Activated T-helper 17 cell treated with anti-CD3 and anti-CD28 coated beads, Interleukin-2, amount 50 U/mL, for 72 hours (primary cell): ENCODE measurements at regions not wholly inside any gene's neighbourhood (a gene's known extent, or its start where the extent isn't known, plus 50 kb on each side); places are given as distances from the start of the nearest gene placed in this dataset.
A peak's percentile ranks its signal among the peaks of the same experiment; 100 is the strongest.
"Not testable (repeated sequence)": the region's sequence is repeated elsewhere in the genome, so short reads cannot be mapped to it uniquely, and the experiment has no call there.

Experiments used
- ATAC-seq: fragments of 150-1000 bp; cut with Tn5 transposase; replicated peaks from 2 replicates; pipeline ENCODE4 v1.10.0; 2021; ENCODE audit warnings: mild to moderate bottlenecking, moderate library complexity
- H3K27ac Mint-ChIP-seq: one replicate; pipeline ENCODE4 v1.8.0; 2022; ENCODE audit warnings: mixed read lengths
- H3K27me3 Mint-ChIP-seq: one replicate; pipeline ENCODE4 v1.8.0; 2022; ENCODE audit warnings: mixed read lengths
- H3K36me3 Mint-ChIP-seq: one replicate; pipeline ENCODE4 v1.8.0; 2022; ENCODE audit warnings: low read depth, mild to moderate bottlenecking, mixed read lengths
- H3K4me1 Mint-ChIP-seq: one replicate; pipeline ENCODE4 v1.8.0; 2022; ENCODE audit warnings: mixed read lengths
- H3K4me3 Mint-ChIP-seq: one replicate; pipeline ENCODE4 v1.8.0; 2022; ENCODE audit warnings: mild to moderate bottlenecking, mixed read lengths
- H3K9me3 Mint-ChIP-seq: one replicate; pipeline ENCODE4 v1.8.0; 2022; ENCODE audit warnings: mixed read lengths

DNA sequence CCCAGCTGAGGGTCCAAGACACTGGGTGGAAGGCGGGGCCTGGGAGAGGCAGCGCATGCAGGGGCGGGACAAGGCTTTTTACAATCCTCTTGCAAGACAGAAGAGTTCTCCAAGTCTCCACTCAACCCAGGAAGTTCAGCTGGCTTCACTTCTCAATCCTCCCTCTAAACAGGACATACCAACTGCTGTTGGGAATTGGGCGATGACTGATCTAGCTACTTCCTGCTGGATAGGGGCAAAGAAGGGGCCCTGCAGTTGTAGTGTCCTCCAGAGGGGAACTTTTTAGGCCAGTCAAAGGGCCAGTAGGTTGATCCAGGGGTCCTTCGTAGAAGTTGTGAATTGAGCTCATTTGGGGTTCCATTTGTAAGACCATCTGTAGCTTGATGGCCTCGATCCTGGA lies 94.6 kb upstream of the TERB2 start:
- Mint-ChIP-seq H3K4me3 (no peak overlapping the region), H3K4me1 (no peaks in the 10 kb centered on the region), H3K36me3 (no peaks in the 10 kb centered on the region), H3K9me3 (no peaks in the 10 kb centered on the region), H3K27ac (no peak overlapping the region), H3K27me3 (peaks cover 2% of the 10 kb centered on the region)
- no peak for ATAC-seq

DNA sequence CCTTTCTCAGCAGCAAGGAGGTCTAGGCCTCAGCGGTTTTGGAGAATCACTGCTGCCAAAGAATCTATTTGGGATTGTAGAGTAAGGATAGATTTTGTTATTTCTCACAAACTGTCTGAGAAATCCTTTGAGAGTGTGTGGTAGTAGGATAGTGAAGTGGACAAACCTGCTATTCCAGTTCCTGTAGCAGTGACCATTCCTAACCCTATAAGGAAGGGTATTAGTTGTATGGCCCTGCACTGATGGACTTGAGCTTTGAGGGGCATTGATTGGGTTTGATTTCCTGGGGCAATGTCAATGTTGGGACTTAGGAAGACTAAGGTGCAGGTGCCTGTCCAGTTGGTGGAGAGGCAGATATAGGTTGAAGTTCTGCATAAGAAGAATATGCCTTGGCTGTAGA lies 93.6 kb upstream of the TERB2 start:
- H3K4me1 Mint-ChIP-seq, H3K4me3 Mint-ChIP-seq, H3K27ac Mint-ChIP-seq, ATAC-seq, H3K9me3 Mint-ChIP-seq, H3K36me3 Mint-ChIP-seq, H3K27me3 Mint-ChIP-seq: not testable (repeated sequence)

DNA sequence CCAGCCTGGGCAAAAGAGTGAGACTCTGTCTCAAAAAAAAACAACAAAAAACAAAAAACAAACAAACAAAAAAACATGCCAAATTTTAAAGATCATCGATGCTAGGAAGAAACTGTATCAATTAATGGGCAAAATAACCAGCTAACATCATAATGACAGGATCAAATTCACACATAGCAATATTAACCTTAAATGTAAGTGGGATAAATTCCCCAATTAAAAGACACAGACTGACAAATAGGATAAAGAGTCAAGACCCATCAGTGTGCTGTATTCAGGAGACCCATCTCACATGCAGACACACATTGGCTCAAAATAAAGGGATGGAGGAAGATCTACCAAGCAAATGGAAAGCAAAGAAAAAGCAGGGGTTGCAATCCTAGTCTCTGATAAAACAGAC lies 88.4 kb upstream of the TERB2 start:
- ATAC-seq, H3K27me3 Mint-ChIP-seq, H3K27ac Mint-ChIP-seq, H3K9me3 Mint-ChIP-seq, H3K4me1 Mint-ChIP-seq, H3K36me3 Mint-ChIP-seq, H3K4me3 Mint-ChIP-seq: not testable (repeated sequence)

DNA sequence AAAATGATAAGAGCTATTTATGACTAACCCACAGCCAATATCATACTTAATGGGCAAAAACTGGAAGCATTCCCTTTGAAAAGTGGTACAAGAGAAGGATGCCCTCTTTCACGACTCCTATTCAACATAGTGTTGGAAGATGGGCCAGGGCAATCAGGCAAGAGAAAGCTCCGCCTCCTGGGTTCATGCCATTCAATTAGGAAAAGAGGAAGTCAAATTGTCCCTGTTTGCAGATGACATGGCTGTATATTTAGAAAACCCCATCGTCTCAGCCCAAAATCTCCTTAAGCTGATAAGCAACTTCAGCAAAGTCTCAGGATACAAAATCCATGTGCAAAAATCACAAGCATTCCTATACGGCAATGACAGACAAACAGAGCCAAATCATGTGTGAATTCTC lies 86.4 kb upstream of the TERB2 start:
- ATAC-seq, H3K36me3 Mint-ChIP-seq: not testable (repeated sequence)

DNA sequence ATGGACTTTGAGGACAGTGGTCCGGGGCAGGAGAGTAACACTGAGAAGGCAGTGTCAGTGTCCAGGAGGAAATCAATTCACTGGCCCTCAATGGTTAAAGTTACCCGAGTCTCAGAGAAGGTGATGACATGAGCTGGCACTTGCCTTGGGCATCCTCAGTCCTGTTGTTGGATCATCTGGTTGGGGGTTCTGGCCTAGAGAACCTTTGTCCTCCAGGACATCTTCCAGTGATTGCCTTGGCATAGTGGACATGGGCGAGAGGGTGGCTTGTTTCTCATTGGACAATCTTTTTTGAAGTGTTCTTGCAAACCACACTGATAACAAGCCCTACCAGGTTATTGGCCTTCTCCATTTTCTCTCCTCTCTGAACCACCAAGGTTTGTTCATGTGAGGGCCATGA lies 83.4 kb upstream of the TERB2 start:
- Mint-ChIP-seq H3K4me1 (no peaks in the 10 kb centered on the region), H3K27ac (no peak overlapping the region), H3K27me3 (peaks cover 4% of the 10 kb centered on the region), H3K9me3 (peaks cover 20% of the 10 kb centered on the region), H3K36me3 (no peaks in the 10 kb centered on the region), H3K4me3 (no peak overlapping the region)
- no peak for ATAC-seq

More for the DNA sequence above, 86.4 kb upstream of the TERB2 start:
- not testable (repeated sequence) for H3K4me3 Mint-ChIP-seq, H3K27ac Mint-ChIP-seq, H3K27me3 Mint-ChIP-seq, H3K4me1 Mint-ChIP-seq
- H3K9me3 Mint-ChIP-seq = peaks cover 12% of the 10 kb centered on the region

DNA sequence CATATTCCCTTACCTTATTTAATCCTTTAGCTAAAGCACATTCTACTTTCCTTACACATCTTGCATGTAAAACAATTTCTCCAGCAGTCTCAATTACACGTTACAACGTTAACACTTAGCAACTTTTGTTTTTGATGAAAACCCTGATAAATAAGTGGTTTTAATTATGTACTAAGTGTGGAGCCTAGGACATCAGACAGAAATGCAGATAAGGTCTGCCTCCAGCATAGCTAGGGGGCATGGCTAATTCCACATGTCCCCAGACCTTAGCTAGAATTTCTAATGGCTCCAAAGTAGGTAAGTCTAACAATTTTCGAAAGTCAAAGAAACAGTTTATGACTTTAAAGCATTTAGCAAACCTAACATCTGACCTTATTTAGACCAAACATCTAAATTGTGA lies 77.4 kb upstream of the TERB2 start:
- Mint-ChIP-seq H3K36me3 (no peaks in the 10 kb centered on the region), H3K27ac (no peak overlapping the region), H3K4me3 (no peak overlapping the region), H3K27me3 (peaks cover 11% of the 10 kb centered on the region), H3K4me1 (peaks cover 19% of the 10 kb centered on the region), H3K9me3 (peaks cover 14% of the 10 kb centered on the region)
- ATAC-seq = no peak

DNA sequence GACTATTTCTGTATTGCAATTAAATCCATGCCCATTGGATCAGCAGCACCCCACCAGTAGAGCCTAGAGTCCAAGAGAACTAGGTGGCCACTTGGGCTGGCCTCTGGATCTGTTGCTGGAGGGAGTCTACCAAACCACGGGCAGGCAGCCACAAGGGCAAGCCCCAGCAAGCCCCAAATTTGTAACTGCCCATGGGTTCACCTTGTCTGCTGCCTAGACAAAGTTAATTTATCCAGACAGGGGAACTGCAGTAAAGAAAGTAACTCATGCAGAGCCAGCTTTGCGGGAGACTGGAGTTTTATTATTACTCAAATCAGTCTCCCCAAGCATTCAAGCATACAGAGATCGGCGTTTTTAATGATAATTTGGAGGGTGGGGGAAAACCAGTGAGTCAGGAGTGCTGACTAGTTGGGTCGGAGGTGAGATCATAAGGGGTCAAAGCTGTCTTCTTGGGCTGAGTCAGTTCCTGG lies 74.0 kb upstream of the TERB2 start:
- Mint-ChIP-seq H3K4me1 (peaks cover 19% of the 10 kb centered on the region), H3K27ac (peak overlapping the region; percentile 55), H3K27me3 (peaks cover 12% of the 10 kb centered on the region), H3K36me3 (no peaks in the 10 kb centered on the region), H3K9me3 (no peaks in the 10 kb centered on the region), H3K4me3 (peak overlapping the region; percentile 67)
- peak; percentile 96 for ATAC-seq

DNA sequence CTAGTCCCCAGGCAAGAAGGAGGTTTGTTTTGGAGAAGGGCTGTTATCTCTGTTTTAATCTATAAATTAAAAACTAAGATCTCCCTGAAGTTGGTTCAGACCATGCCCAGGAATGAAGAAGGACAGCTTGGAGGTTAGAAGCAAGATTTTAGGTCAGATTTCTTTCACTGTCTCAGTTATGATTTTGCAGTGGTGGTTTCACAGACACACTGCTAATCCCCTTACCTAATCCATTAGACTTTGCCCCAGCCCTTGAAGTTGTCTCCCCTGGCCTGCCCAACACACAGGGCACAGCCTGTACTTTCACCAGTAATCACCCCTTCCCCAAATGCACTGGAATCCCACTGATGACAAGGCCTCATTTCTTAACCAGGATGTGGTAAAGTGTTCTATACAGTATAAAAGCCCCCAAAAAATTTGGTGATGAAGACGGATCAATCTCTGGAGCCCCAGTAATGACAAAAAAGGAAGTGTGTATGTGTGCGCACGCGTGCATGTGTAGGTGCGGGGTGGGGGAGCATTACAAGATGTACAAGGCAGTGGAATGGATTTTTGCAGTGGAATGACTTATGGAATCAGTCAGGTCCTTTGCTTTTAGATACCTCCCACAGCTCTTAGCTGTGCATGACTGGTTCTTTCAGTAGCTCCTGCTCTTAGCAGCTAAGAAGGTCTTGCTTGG lies 73.1 kb upstream of the TERB2 start:
- peaks cover 19% of the 10 kb centered on the region for H3K4me1 Mint-ChIP-seq
- peak overlapping the region; percentile 67 for H3K4me3 Mint-ChIP-seq
- no peaks in the 10 kb centered on the region for H3K36me3 Mint-ChIP-seq
- peaks cover 12% of the 10 kb centered on the region for H3K27me3 Mint-ChIP-seq
- peak; percentile 38 for ATAC-seq
- peak overlapping the region; percentile 55 for H3K27ac Mint-ChIP-seq
- H3K9me3 Mint-ChIP-seq = no peaks in the 10 kb centered on the region

DNA sequence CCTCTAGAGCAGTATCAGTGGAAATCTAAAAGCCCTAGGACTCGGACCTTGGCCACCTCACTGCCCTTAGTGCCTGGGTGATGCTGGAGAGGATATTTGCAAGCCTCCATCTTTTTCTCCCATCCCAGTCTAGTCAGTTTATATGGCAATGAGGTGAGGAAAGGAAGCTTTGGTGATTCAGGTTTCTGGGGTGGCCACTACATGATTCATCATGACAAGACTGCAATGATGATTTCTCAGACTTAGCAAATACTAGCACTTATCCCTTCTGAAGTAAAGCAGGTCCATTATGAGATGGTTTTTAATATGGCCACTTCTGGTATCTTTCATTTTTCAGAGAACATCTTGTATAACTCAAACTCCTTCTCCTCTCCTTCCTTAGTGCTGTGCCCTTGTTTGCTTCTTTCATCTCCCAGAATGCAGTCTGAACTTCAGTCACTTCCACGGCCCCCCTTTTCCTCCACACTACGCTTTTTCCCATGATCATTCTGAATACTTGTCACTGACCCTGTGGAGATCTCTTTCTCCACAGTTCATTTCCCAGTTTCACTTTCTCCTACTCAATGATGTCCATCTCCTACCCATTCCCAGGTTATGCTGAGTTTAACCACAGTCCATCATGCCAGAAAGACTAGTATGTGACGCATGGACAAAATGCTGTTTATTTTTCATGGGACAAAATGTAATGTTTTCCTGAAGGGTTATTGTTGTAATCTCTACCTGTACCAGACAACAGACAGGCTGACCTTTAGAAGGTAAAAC lies 57.4 kb upstream of the TERB2 start:
- not testable (repeated sequence) for H3K4me1 Mint-ChIP-seq, H3K9me3 Mint-ChIP-seq, H3K36me3 Mint-ChIP-seq
- peak; percentile 81 for ATAC-seq
- Mint-ChIP-seq H3K4me3 (peak overlapping the region; percentile 48), H3K27me3 (peaks cover 11% of the 10 kb centered on the region), H3K27ac (peak overlapping the region; percentile 63)

DNA sequence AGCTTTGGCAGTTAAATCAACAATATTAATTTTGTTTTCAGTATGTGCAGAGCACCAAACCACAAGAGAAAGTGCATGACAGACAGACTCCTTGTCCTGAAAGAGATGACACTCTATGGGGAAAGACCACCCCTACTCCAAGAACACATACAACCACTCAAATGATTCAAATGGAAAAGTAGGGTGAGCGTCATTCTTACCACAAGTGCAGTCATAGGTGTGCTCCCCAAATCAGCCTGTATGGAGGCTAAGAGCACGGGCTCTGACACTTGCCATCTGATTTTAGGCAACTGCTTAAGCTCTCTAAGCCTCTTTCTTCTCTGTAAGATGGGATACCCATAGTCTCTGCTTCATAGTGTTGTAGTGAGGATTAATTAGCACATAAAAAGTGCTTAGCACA lies 56.7 kb upstream of the TERB2 start:
- peak overlapping the region; percentile 74 for H3K27ac Mint-ChIP-seq
- H3K4me1 Mint-ChIP-seq, H3K36me3 Mint-ChIP-seq, H3K27me3 Mint-ChIP-seq, H3K9me3 Mint-ChIP-seq: not testable (repeated sequence)
- peak; percentile 96 for ATAC-seq
- peak overlapping the region; percentile 48 for H3K4me3 Mint-ChIP-seq

DNA sequence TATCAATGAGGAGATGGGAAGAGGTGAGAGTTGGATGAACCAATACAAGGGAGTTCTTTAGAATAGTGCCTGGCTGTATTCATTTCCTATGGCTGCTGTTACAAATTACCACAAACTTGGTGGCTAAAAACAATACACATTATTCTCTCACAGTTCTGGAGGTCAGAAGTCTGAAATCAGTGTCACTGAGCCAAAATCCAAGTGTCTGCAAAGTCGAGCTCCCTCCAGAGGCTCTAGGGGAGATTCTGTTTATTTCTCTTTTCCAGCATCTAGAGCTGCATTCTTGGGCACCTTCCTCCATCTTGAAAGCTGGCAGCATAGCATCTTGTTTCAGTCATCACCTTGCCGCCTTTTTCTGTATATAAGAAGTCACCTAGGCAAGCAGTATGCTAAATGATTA lies 55.7 kb upstream of the TERB2 start:
- not testable (repeated sequence) for ATAC-seq, H3K36me3 Mint-ChIP-seq, H3K4me1 Mint-ChIP-seq, H3K9me3 Mint-ChIP-seq, H3K27me3 Mint-ChIP-seq, H3K27ac Mint-ChIP-seq
- H3K4me3 Mint-ChIP-seq = peak overlapping the region; percentile 15

DNA sequence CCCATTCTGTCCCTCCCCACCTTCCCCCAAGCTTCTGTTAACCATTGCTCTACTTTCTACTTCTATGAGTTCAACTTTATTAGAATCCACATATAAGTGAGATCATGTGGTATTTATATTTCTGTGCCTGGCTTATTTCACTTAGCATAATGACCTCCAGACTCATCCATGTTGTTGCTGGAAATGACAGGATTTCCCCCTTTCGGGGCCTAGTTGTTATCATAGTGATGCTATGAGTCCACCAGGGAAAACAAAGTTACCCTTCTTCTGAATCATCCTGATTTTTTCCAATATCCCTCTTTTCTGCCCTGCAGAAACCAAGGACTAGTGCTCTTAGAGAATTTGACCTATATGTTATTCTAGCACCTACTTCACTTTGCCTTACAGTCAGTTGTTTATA lies 53.2 kb upstream of the TERB2 start:
- not testable (repeated sequence) for H3K36me3 Mint-ChIP-seq, H3K27ac Mint-ChIP-seq, H3K4me1 Mint-ChIP-seq, ATAC-seq, H3K27me3 Mint-ChIP-seq, H3K4me3 Mint-ChIP-seq, H3K9me3 Mint-ChIP-seq

DNA sequence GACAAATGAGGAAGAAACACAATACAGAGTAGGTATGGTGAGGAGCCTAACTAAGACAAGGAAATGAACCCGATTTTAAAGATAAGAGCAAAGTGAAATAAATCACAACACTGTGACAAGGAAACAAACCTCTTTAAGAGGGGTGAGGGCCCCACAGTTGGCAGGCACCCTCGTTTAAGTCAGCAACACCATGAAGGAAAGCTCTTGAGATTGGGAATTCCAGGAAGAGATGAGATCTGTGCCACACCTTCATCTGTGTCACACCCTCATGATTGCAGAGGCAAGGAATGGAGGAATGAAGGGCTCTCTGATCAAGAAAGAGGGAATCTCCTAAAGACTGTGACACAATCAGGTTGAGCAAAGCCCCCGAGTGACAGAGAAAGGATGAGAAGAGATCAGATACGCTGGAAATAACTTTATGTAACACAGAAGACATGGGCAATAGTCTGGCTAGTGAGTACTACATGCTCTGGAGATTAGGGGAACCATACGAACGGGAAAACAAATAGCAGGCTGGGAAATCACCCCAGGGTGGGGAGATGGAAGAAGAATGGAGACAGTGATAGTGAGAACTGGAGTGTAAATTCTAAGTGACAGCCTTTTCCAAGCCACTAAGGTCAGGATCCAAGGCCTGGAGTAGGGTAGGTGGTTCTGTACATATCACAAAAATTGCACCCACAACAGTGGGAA lies 51.7 kb upstream of the TERB2 start:
- not testable (repeated sequence) for H3K27ac Mint-ChIP-seq, H3K36me3 Mint-ChIP-seq, H3K27me3 Mint-ChIP-seq, H3K4me3 Mint-ChIP-seq, ATAC-seq, H3K9me3 Mint-ChIP-seq, H3K4me1 Mint-ChIP-seq
